ENCODE measurements at regions not wholly inside any gene's neighbourhood (a gene's known extent, or its start where the extent isn't known, plus 50 kb on each side); places are given as distances from the start of the nearest gene placed in this dataset.
A peak's percentile ranks its signal among the peaks of the same experiment; 100 is the strongest.
"Not testable (repeated sequence)": the region's sequence is repeated elsewhere in the genome, so short reads cannot be mapped to it uniquely, and the experiment has no call there.

DNA sequence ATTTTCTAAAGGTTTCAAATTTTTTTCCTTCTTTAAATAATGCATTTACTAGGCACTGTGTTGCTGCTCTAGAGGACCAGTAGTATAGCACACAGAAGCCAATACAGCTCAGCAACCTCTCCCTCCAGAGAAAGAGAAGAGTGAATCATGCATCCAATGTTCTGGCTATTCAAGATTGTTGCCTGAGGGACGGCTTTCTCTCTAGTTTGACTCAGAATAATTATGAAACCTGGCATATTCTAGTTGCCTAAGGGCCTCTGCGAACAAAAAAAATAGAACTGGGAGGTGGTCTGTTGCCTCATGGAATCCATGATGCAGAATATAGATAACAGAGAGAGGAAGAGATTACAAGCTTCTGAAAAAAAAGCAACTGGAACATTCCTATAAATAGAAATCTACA is 1233.3 kb upstream of the PABPC4L start:
- DNase-seq (ENCODE audit: low spot score): no peak

- DNase-seq (ENCODE audit: low spot score): no peak
Observed at GRCh38 chr4:135429528-135429927, 1227.9 kb upstream of the PABPC4L start.

DNA sequence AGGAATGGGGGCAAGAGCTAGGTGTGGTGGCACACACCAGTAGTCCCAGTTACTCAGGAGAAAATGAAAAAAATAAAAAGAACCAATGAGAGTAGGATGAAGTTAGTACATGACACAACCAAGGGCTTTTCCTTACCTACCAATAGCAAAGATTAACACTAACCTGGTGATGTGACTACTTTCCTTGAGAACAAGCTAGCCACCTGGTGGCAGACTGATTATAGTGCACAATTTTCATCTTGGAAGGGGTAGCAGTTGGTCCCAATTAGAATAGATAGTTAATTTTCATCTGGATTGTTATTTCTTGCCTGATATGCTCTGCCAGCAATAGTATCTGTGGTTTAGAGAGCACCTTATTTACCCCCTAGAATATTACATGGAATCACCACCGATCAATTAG is 1216.8 kb upstream of the PABPC4L start:
- peak; percentile 22 for DNase-seq (ENCODE audit: low spot score)

DNA sequence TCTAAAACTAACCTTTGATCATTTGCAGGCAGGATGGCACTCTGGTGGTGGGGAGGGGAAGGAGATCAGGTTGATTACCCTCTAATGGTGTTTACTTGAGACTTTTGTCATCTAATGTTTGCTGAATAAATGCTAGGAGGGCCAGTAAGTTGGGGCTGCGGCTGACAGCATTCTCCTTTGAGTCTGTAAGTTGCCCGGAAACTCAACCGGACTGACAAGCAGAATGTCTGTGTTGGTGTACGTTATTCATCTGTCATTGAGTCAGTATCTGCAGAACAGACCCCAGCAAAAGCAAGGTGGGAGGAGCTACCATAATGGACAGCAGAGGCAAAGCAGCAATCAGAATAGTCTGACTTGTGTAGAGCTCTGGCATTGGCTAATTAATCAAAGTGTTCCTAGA is 1210.6 kb upstream of the PABPC4L start:
- no peak for DNase-seq (ENCODE audit: low spot score)

- DNase-seq (ENCODE audit: low spot score): no peak
Observed at GRCh38 chr4:135411251-135411650, 1209.7 kb upstream of the PABPC4L start.

GRCh38 chr4:135409261-135409660 is 1207.7 kb upstream of the PABPC4L start:
- DNase-seq (ENCODE audit: low spot score): not testable (repeated sequence)

DNA sequence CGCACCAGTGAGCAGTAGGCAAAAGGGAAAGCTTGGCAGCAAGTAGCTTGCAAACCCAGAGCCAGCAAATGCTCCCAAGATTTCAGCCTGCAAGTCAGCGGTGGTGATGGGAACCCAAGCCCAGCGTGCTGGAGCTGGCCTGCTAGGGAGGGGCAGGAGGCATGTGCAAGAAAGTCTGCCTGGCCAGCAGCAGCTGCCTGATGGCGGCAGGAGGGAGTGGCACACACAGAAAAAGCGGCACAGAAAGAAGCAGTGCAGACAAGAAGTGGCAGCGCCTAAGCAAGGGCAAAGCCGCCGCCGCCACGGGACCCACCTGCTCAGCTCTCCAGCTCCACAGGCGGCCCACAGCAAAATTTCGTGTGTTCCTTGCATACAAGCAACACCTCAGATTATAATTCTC is 1206.5 kb upstream of the PABPC4L start:
- no peak for DNase-seq (ENCODE audit: low spot score)

DNA sequence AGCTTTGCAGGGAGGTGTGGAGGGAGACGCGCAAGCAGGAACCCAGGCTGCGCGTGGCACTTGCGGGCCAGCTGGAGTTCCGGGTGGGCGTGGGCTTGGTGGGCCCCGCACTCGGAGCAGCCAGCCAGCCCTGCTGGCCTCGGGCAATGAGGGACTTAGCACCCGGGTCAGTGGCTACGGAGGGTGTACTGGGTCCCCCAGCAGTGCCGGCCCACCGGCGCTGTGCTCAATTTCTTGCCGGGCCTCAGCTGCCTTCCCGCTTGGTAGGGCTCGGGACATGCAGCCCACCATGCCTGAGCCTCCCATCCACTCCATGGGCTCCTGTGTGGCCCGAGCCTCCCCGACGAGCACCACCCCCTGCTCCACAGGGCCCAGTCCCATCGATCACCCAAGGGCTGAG is 1205.0 kb upstream of the PABPC4L start:
- not testable (repeated sequence) for DNase-seq (ENCODE audit: low spot score)

DNA sequence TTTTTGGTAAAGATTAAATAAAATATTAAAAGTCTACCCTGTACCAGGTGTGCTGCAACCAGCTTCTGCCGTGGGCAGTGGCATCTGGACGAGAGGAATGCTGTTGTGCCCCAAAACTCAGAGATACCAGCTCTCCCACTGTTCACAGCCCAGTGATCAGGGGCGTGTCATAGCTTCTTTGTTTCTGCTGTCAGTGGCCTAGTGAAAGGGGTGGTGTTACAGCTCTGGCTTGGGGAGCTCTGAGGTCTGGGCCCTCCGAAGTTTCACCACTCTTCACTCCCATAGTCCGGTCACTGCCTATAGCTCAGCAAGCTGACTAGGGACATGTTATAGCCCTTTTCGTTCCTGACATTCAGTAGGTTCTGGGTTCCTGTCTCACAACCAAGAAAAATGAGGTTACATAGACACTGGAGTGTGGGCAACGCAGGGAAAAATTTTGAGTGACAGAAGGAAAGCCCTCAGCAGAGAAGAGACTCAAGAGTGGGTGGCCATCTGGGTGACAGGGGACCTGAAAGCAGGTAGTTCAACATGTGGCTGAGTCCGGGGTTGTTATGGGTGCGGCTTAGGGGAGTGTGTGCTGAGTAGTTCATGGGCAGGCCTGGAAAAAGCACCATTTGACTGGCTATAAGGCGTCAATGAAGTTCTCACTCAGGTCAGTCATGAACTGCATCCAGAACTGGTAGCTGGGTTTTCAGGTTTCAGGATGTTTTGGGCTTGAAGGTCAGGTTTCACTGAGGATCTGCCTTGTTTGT is 1184.4 kb upstream of the PABPC4L start:
- no peak for DNase-seq (ENCODE audit: low spot score)

GRCh38 chr4:135383356-135384288 is 1182.0 kb upstream of the PABPC4L start:
- no peak for DNase-seq (ENCODE audit: low spot score)

- no peak for DNase-seq (ENCODE audit: low spot score)
Observed at GRCh38 chr4:135382280-135382959, 1180.8 kb upstream of the PABPC4L start.

- DNase-seq (ENCODE audit: low spot score): no peak
Observed at GRCh38 chr4:135372131-135372530, 1170.5 kb upstream of the PABPC4L start.

- DNase-seq (ENCODE audit: low spot score): peak; percentile 28
Observed at GRCh38 chr4:135371137-135371536, 1169.5 kb upstream of the PABPC4L start.

DNA sequence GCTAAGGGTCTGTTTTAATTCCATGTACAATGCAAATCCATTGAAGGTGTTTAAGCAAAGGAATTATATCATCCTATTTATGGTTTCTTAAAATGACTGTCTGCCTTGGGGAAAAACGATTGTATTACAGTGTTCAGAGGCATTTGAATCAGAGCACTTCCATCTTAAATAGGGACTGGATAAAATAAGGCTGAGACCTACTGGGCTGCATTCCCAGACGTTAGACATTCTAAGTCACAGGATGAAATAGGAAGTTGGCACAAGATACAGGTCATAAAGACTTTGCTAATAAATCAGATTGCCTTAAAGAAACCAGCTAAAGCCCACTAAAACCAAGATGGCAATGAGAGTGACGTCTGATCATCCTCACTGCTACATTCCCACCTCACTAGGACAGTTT is 1167.2 kb upstream of the PABPC4L start:
- no peak for DNase-seq (ENCODE audit: low spot score)

- DNase-seq (ENCODE audit: low spot score): no peak
Observed at GRCh38 chr4:135365065-135365464, 1163.5 kb upstream of the PABPC4L start.

DNA sequence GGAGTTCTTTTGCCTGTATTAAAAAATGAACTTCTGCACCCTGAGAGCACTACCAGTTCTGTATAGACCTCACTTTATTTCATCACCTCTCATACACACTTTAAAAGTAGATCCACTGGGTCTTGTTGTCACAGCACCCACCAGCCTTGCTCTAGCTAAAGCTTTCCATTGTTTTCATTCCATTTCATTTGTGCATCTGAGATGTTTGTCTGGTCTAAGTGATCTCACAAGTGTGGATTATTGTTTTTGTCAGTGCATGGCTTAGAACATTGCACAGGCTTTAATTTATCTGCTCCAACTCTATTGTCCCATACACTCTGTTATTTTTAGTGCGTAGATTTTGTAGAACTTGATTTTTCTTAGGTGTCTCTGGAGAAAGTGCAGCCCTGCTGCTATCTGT is 1157.5 kb upstream of the PABPC4L start:
- no peak for DNase-seq (ENCODE audit: low spot score)

- DNase-seq (ENCODE audit: low spot score): no peak
Observed at GRCh38 chr4:135357091-135357490, 1155.5 kb upstream of the PABPC4L start.

GRCh38 chr4:135354876-135355275 is 1153.3 kb upstream of the PABPC4L start:
- DNase-seq (ENCODE audit: low spot score): no peak

- DNase-seq (ENCODE audit: low spot score): no peak
Observed at GRCh38 chr4:135353008-135353407, 1151.4 kb upstream of the PABPC4L start.

- no peak for DNase-seq (ENCODE audit: low spot score)
Observed at GRCh38 chr4:135344492-135344891, 1142.9 kb upstream of the PABPC4L start.

- DNase-seq (ENCODE audit: low spot score): no peak
Observed at GRCh38 chr4:135338181-135338580, 1136.6 kb upstream of the PABPC4L start.

- no peak for DNase-seq (ENCODE audit: low spot score)
Observed at GRCh38 chr4:135325264-135325663, 1123.7 kb upstream of the PABPC4L start.
